22Rv1 (cell line): ENCODE measurements at regions not wholly inside any gene's neighbourhood (a gene's known extent, or its start where the extent isn't known, plus 50 kb on each side); places are given as distances from the start of the nearest gene placed in this dataset.

Source experiments
- CTCF ChIP-seq: fragments of 450-650 bp; IDR thresholded peaks from 2 replicates; pipeline ENCODE4 v1.5.1; 2017; ENCODE audit warnings: mild to moderate bottlenecking
- ZFX ChIP-seq: fragments of 450-650 bp; IDR thresholded peaks from 2 replicates; pipeline ENCODE4 v1.6.1; 2017; ENCODE audit warnings: antibody characterized with exemption, borderline replicate concordance

DNA sequence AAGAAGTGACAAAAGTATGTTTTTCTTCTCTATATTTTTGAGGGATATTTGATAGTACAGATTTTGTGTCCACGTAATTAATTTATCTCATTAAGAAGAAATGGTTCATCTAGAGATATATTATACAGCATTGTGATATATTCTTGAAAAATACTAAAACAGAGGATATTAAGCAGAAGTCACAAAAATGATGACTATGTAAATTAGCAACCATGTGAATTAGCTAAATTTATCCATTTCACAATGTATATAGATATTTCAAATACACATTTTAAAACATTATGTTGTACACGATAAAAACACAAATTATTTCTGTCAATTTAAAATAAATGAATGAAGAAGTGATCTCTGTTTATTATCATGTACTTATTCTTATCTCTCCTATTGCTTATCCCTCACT is 989.5 kb downstream of the TUSC7 start:
- no peak for TF ChIP-seq CTCF
- no peak for TF ChIP-seq ZFX
